Heart left ventricle (tissue), 16 donors: ENCODE measurements at regions not wholly inside any gene's neighbourhood (a gene's known extent, or its start where the extent isn't known, plus 50 kb on each side); places are given as distances from the start of the nearest gene placed in this dataset.
"Not testable (repeated sequence)": the region's sequence is repeated elsewhere in the genome, so short reads cannot be mapped to it uniquely, and the experiment has no call there.

ENCODE experiments used
- ATAC-seq, 4 donors: fragments of 200-7000 bp; cut with Tn5 transposase; one replicate each; pipeline ENCODE4 v1.9.1; 2020 to 2022; ENCODE audit warnings: moderate library complexity in 4 of 4, mild to moderate bottlenecking in 3 of 4, moderate number of reproducible peaks in 1 of 4
- DNase-seq, 5 donors: peaks; one replicate each; pipeline ENCODE4 v3.0.0-alpha.2; 2020
- H3K27ac ChIP-seq, 12 donors: fragments of 200-600 bp; sonication (generic) in 4 of 12; one replicate each; pipeline versions ENCODE4 v1.5.0 to v1.8.0; 2016 to 2022; ENCODE audit warnings: mild to moderate bottlenecking in 2 of 12
- H3K27me3 ChIP-seq, 9 donors: fragments of 200-600 bp; sonication (generic) in 2 of 9; one replicate each; pipeline versions ENCODE4 v1.5.1 to v1.8.0; 2016 to 2022; ENCODE audit warnings: mild to moderate bottlenecking in 3 of 9
- H3K36me3 ChIP-seq, 9 donors: fragments of 200-600 bp; sonication (generic) in 2 of 9; one replicate each; pipeline versions ENCODE4 v1.5.0 to v1.8.0; 2018 to 2022; ENCODE audit warnings: mild to moderate bottlenecking in 2 of 9
- H3K4me1 ChIP-seq, 12 donors: fragments of 200-600 bp; sonication (generic) in 4 of 12; one replicate each; pipeline versions ENCODE4 v1.5.0 to v1.8.0; 2016 to 2022; ENCODE audit warnings: mild to moderate bottlenecking in 3 of 12
- H3K4me3 ChIP-seq, 12 donors: fragments of 200-600 bp; sonication (generic) in 4 of 12; one replicate each; pipeline versions ENCODE4 v1.5.0 to v1.8.0; 2017 to 2022; ENCODE audit warnings: mild to moderate bottlenecking in 9 of 12, moderate library complexity in 4 of 12
- H3K9me3 ChIP-seq, 12 donors: fragments of 200-600 bp; sonication (generic) in 4 of 12; one replicate each; pipeline versions ENCODE4 v1.5.0 to v1.8.0; 2016 to 2022; ENCODE audit warnings: mild to moderate bottlenecking in 1 of 12
- CTCF ChIP-seq, 12 donors: fragments of 200-600 bp; sonication (generic) in 4 of 12; IDR thresholded peaks; one replicate each; pipeline versions ENCODE4 v1.5.0 to v1.8.0; 2018 to 2022; ENCODE audit warnings: antibody characterized with exemption in 12 of 12, mild to moderate bottlenecking in 5 of 12
- POLR2A ChIP-seq, 2 donors: fragments of 450-650 bp; IDR thresholded peaks; one replicate each; pipeline ENCODE4 v1.6.1; 2017; ENCODE audit warnings: antibody characterized with exemption in 2 of 2, mild to moderate bottlenecking in 2 of 2, moderate library complexity in 2 of 2
- WGBS, 4 donors: extraction: QIAGEN DNeasy Blood & Tissue Kit in 2 of 4; methylation state at CpG; one replicate each; pipeline versions ENCODE4 v1.1.5 to v1.1.7; 2013 to 2018; 5-methylcytosine and 5-hydroxymethylcytosine counted together
- intact Hi-C, 10 donors: fragments of 100-400 bp; cut with DNase I; formaldehyde crosslinking; loops; one replicate each; pipeline versions ENCODE4 v1.11.1 to v1.14.2; 2022
- donor health status: ischemic (EF 13 %, LVEDD 7.1; RV severe dilation, severe dysfunction).
- donor health status: healthy with polysubstance abuse.
- donor health status: DM: no; HTN: yes; CAD: no.
- donor health status: DM: no; HTN: no; CAD: no.
- donor health status: ischemic (EF 25% LVEDD 6.9; RV normal size, moderate dysfunction).
- donor health status: ischemic (EF 25% LVEDD 5.7; RV mildly dilated, moderate dysfunction).
- donor health status: healthy.
- donor health status: DM: yes; HTN: yes; CAD: no.
- donor health status: ischemic (EF 35%, LVEDD 5.7; RV mildly dilated, moderate dysfunction).
- donor health status: nonischemic (EF 11% LVEDD 7.7; RV severe dilation, severe dysfunction).
- donor health status: DM: yes; HTN: yes; CAD: no.
- donor health status: PGD.
- donor health status: ischemic (EF 29% LVEDD 5.4; RV normal size, mild dysfunction).
- donor health status: nonischemic (EF 23%, LVEDD 6.1; RV moderate dilation, normal function).

- H3K4me3 ChIP-seq: peak overlapping the region in 4 of 12 donors; percentile 28 to 41 (median 32)
- H3K9me3 ChIP-seq: no peaks in the 10 kb centered on the region
- WGBS, 4 donors: 79 to 98% (median 84%) methylated on average over 6 to 8 of the region's 8 CpGs
- H3K27ac ChIP-seq: peak overlapping the region in 1 of 12 donors; percentile 18
- DNase-seq (no peak), ATAC-seq (peak in 1 of 4 donors; percentile 6)
- intact Hi-C loops: loop anchor here (2.0 to 10.0 kb wide), 12 partner anchors 776 to 1247 kb away; no protein-coding TSS in a partner anchor
- H3K27me3 ChIP-seq: no peaks in the 10 kb centered on the region
- no peaks in the 10 kb centered on the region for H3K36me3 ChIP-seq
- no peak for TF ChIP-seq POLR2A (IDR thresholded peaks at IDR 0.05)
- TF ChIP-seq CTCF (IDR thresholded peaks at IDR 0.05): no peak
- H3K4me1 ChIP-seq: peaks cover 0 to 12% (median 9%) of the 10 kb centered on the region in 12 donors
These were observed 67.7 kb downstream of the DIO3 start for GRCh38 chr14:101628975-101629374.

DNA sequence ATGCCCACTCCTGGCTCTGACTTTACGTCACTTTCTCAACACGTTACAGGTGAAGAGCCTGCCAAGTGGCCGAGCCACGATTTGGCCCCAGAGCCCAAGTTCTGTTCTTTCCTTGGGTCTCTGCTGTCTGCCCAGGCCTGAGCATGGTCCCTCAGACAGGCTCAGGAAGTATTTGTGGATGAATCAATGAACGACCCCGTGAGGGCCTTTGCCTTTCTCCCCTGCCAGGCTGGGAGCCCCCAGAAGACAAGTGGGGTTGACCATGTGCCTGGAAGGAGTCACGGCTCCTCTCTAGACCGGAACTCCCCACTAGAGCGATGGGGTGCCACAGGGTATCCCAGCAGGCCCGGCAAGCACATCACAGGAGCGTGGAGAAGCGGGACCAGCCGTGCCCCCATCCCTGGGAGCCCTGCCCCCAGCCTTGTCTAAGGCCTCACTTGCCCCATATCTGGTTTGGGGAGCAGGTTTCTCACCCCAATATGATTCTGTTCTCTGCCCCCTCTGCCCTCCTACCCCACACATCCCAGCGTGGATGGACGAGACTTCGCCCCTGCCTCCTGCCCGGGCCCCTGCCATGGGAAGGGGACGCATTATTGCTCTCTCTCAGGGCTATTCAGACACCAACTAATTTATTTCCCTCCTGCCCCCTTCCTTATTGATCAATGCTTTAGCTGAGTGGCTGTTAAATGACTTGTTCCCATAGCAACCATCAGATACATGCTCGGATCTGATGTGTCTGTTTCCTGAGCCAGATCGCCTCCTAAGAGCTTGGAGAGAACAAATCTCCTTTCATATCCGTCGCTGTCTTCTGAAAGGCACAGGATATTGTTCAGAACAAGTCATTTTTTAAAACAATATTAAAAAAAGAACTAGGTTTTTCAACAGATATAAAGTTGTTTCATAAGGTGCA lies 69.0 kb downstream of the DIO3 start:
- H3K36me3 ChIP-seq: no peaks in the 10 kb centered on the region
- H3K4me3 ChIP-seq: no peak overlapping the region
- 84 to 86% (median 85%) methylated on average over 21 to 22 of the region's 22 CpGs for WGBS, 4 donors
- intact Hi-C loops: loop anchor here in 1 of 10 donors (5.0 kb wide), 1 partner anchor 968 kb away; no protein-coding TSS in a partner anchor
- H3K27me3 ChIP-seq: peaks cover 0 to 13% (median 0%) of the 10 kb centered on the region in 9 donors
- no peak for TF ChIP-seq CTCF (IDR thresholded peaks at IDR 0.05)
- no peak for TF ChIP-seq POLR2A (IDR thresholded peaks at IDR 0.05)
- H3K4me1 ChIP-seq: peaks cover 0 to 12% (median 9%) of the 10 kb centered on the region in 12 donors
- no peak for ATAC-seq
- no peaks in the 10 kb centered on the region for H3K9me3 ChIP-seq
- DNase-seq: no peak
- no peak overlapping the region for H3K27ac ChIP-seq

GRCh38 chr14:101631199-101631598 lies 69.9 kb downstream of the DIO3 start:
- Histone ChIP-seq H3K9me3 (no peaks in the 10 kb centered on the region), H3K27ac (no peak overlapping the region), H3K4me1 (peaks cover 0 to 12% (median 9%) of the 10 kb centered on the region in 12 donors), H3K4me3 (no peak overlapping the region), H3K36me3 (no peaks in the 10 kb centered on the region), H3K27me3 (peaks cover 0 to 19% (median 0%) of the 10 kb centered on the region in 9 donors)
- ATAC-seq (no peak), DNase-seq (no peak)
- TF ChIP-seq POLR2A (IDR thresholded peaks at IDR 0.05) (no peak), CTCF (IDR thresholded peaks at IDR 0.05) (no peak)
- 79 to 84% (median 83%) methylated on average over 3 of the region's 3 CpGs for WGBS, 4 donors
- intact Hi-C loops: loop anchor here in 1 of 10 donors (5.0 kb wide), 1 partner anchor 969 kb away; no protein-coding TSS in a partner anchor

GRCh38 chr14:101631970-101632369 lies 70.7 kb downstream of the DIO3 start:
- Histone ChIP-seq H3K27me3 (peaks cover 0 to 22% (median 0%) of the 10 kb centered on the region in 9 donors), H3K4me1 (peaks cover 0 to 12% (median 9%) of the 10 kb centered on the region in 12 donors)
- not testable (repeated sequence) for H3K9me3 ChIP-seq, H3K36me3 ChIP-seq, H3K27ac ChIP-seq, H3K4me3 ChIP-seq, ATAC-seq, DNase-seq
- intact Hi-C loops: loop anchor here in 1 of 10 donors (5.0 kb wide), 1 partner anchor 970 kb away; no protein-coding TSS in a partner anchor
- 84 to 89% (median 86%) methylated on average over 13 of the region's 13 CpGs for WGBS, 4 donors
